GM21381 (cell line): ENCODE measurements at regions not wholly inside any gene's neighbourhood (a gene's known extent, or its start where the extent isn't known, plus 50 kb on each side); places are given as distances from the start of the nearest gene placed in this dataset.
"Not testable (repeated sequence)": the region's sequence is repeated elsewhere in the genome, so short reads cannot be mapped to it uniquely, and the experiment has no call there.

Experiments used
- ATAC-seq: cut with Tn5 transposase; IDR thresholded peaks from one replicate; pipeline ENCODE4 v1.9.1; 2021; ENCODE audit warnings: mild to moderate bottlenecking, moderate library complexity; ENCODE audit not compliant: unreplicated experiment

- ATAC-seq: no peak
These were observed 847.8 kb downstream of the RPS29 start for GRCh38 chr14:48738186-48738925.

GRCh38 chr14:48735607-48736006, 850.6 kb downstream of the RPS29 start:
- ATAC-seq: no peak

GRCh38 chr14:48731260-48731659, 854.9 kb downstream of the RPS29 start:
- ATAC-seq: no peak

GRCh38 chr14:48726080-48726642, 860.0 kb downstream of the RPS29 start:
- ATAC-seq: no peak

GRCh38 chr14:48725051-48725734, 861.0 kb downstream of the RPS29 start:
- ATAC-seq: no peak

- no peak for ATAC-seq
These were observed 862.2 kb downstream of the RPS29 start for GRCh38 chr14:48723841-48724495.

GRCh38 chr14:48714366-48714765, 871.8 kb downstream of the RPS29 start:
- ATAC-seq: no peak

GRCh38 chr14:48710133-48710532, 876.0 kb downstream of the RPS29 start:
- no peak for ATAC-seq

- ATAC-seq: no peak
These were observed 876.8 kb downstream of the RPS29 start for GRCh38 chr14:48709277-48709785.

- ATAC-seq: no peak
These were observed 881.5 kb downstream of the RPS29 start for GRCh38 chr14:48704639-48705038.

- ATAC-seq: no peak
These were observed 882.3 kb downstream of the RPS29 start for GRCh38 chr14:48703728-48704467.

- ATAC-seq: not testable (repeated sequence)
These were observed 888.8 kb downstream of the RPS29 start for GRCh38 chr14:48697362-48697761.

GRCh38 chr14:48693793-48694192, 892.4 kb downstream of the RPS29 start:
- ATAC-seq: no peak

GRCh38 chr14:48690349-48690748, 895.8 kb downstream of the RPS29 start:
- ATAC-seq: no peak

GRCh38 chr14:48686650-48687049, 899.5 kb downstream of the RPS29 start:
- no peak for ATAC-seq

GRCh38 chr14:48672506-48672905, 913.7 kb downstream of the RPS29 start:
- ATAC-seq: no peak

GRCh38 chr14:48670939-48671338, 915.2 kb downstream of the RPS29 start:
- ATAC-seq: no peak

- ATAC-seq: no peak
These were observed 920.9 kb downstream of the RPS29 start for GRCh38 chr14:48665077-48665784.

- no peak for ATAC-seq
These were observed 942.9 kb downstream of the RPS29 start for GRCh38 chr14:48643241-48643640.

- no peak for ATAC-seq
These were observed 953.5 kb upstream of the MDGA2 start for GRCh38 chr14:48628870-48629269.
